NT2/D1 (cell line): ENCODE measurements at regions not wholly inside any gene's neighbourhood (a gene's known extent, or its start where the extent isn't known, plus 50 kb on each side); places are given as distances from the start of the nearest gene placed in this dataset.

Experiments
- SUZ12 ChIP-seq: IDR thresholded peaks from 2 replicates; pipeline ENCODE4 v1.6.1; 2011; ENCODE audit not compliant: insufficient read length, insufficient read depth; ENCODE audit errors: extremely low read depth
- YY1 ChIP-seq: IDR thresholded peaks from 2 replicates; pipeline ENCODE4 v1.6.1; 2011; ENCODE audit not compliant: insufficient read length, insufficient read depth
- ZNF274 ChIP-seq: IDR thresholded peaks from 2 replicates; pipeline ENCODE4 v1.6.1; 2011; ENCODE audit warnings: mild to moderate bottlenecking, low read depth, low read length

DNA sequence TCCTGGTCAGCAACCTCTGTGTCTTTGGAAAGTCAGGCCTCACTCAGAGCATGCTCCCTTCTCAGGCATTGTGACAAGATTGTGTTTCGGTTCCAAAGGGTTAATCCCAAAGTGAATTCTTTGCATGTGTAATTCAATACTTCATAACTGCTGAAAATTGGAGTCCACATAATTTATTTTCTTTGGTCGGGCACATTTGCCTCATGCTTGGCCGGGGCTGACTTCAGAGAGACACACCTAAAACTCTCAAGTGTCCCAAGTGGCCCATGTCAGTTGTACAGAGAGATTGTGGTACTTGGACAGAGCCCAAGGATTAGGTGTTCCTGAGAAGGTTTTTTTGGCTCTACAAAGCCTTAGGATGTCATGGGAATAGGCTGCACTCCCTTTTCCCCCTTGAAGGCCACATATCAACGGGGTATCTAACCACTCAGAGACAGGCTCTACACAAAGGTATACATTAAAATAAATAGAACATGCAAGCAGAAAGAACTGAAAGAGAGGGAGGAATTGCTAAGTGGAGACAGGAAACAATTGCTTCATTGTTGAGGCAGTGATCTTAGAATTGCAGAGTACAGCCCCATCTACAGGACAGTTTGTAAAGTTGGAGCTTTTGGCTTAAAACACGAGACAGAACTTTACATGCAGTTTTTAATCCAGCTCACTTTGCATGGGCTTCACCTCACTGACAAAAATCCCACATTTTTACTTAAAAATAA lies 1232.3 kb upstream of the ZEB2 start:
- TF ChIP-seq ZNF274 (no peak), YY1 (no peak), SUZ12 (no peak)
